Liver (tissue), 8 donors: ENCODE measurements at regions not wholly inside any gene's neighbourhood (a gene's known extent, or its start where the extent isn't known, plus 50 kb on each side); places are given as distances from the start of the nearest gene placed in this dataset.

Source experiments
- DNase-seq: peaks from one replicate; pipeline ENCODE4 v3.0.0-alpha.2; 2017; ENCODE audit warnings: low spot score
- H3K27ac ChIP-seq, 2 donors: one replicate each; pipeline ENCODE4 v1.7.0; 2013; ENCODE audit warnings: inconsistent platforms in 2 of 2, low read length in 2 of 2, control low read depth in 1 of 2, low read depth in 1 of 2, mild to moderate bottlenecking in 1 of 2
- H3K27me3 ChIP-seq, 4 donors: one replicate each; pipeline versions ENCODE4 v1.6.1 to v1.7.0; 2013; ENCODE audit warnings: low read length in 3 of 4, inconsistent platforms in 1 of 4, mild to moderate bottlenecking in 1 of 4, moderate library complexity in 1 of 4; ENCODE audit not compliant: control insufficient read depth in 4 of 4, insufficient read depth in 4 of 4
- H3K36me3 ChIP-seq, 4 donors: one replicate each; pipeline versions ENCODE4 v1.6.1 to v1.7.0; 2013; ENCODE audit warnings: low read length in 3 of 4, mild to moderate bottlenecking in 3 of 4, low read depth in 1 of 4, moderate library complexity in 1 of 4; ENCODE audit not compliant: control insufficient read depth in 4 of 4, insufficient read depth in 3 of 4
- H3K4me1 ChIP-seq, 4 donors: one replicate each; pipeline versions ENCODE4 v1.6.1 to v1.7.0; 2013; ENCODE audit warnings: low read length in 3 of 4, mild to moderate bottlenecking in 3 of 4, moderate library complexity in 1 of 4; ENCODE audit not compliant: control insufficient read depth in 4 of 4, insufficient read depth in 4 of 4
- H3K4me3 ChIP-seq, 3 donors: one replicate each; pipeline versions ENCODE4 v1.6.1 to v1.7.0; 2013; ENCODE audit warnings: low read length in 3 of 3, control low read depth in 1 of 3, low read depth in 1 of 3, mild to moderate bottlenecking in 1 of 3
- H3K9ac ChIP-seq, 2 donors: one replicate each; pipeline ENCODE4 v1.7.0; 2013; ENCODE audit warnings: low read length in 2 of 2, mild to moderate bottlenecking in 2 of 2, moderate library complexity in 2 of 2, control low read depth in 1 of 2, low read depth in 1 of 2
- H3K9me3 ChIP-seq, 4 donors: one replicate each; pipeline versions ENCODE4 v1.6.1 to v1.7.0; 2013; ENCODE audit warnings: low read length in 3 of 4; ENCODE audit not compliant: control insufficient read depth in 4 of 4
- ATF3 ChIP-seq: IDR thresholded peaks from 2 replicates; pipeline ENCODE4 v1.6.1; 2016; ENCODE audit warnings: antibody characterized with exemption
- CTCF ChIP-seq: fragments of 150-350 bp; IDR thresholded peaks from 2 replicates; pipeline ENCODE4 v1.5.1; 2017; ENCODE audit warnings: improper control_type of control experiment, low read depth, low read length; ENCODE audit not compliant: missing input control
- EGR1 ChIP-seq, 2 donors: IDR thresholded peaks; 2 replicates each; pipeline ENCODE4 v1.6.1; 2016 to 2018; ENCODE audit warnings: antibody characterized with exemption in 2 of 2, low read depth in 2 of 2
- FOXA1 ChIP-seq: IDR thresholded peaks from 2 replicates; pipeline ENCODE4 v1.6.1; 2016; ENCODE audit warnings: antibody characterized with exemption
- FOXA2 ChIP-seq: IDR thresholded peaks from 2 replicates; pipeline ENCODE4 v1.6.1; 2016; ENCODE audit warnings: antibody characterized with exemption
- GABPA ChIP-seq, 2 donors: IDR thresholded peaks in 1 of 2; conservative IDR thresholded peaks in 1 of 2; 2 replicates each; pipeline ENCODE4 v1.6.1; 2016; ENCODE audit warnings: antibody characterized with exemption in 2 of 2, mild to moderate bottlenecking in 1 of 2, moderate library complexity in 1 of 2
- HNF4A ChIP-seq, 2 donors: conservative IDR thresholded peaks; 2 replicates each; pipeline ENCODE4 v1.6.1; 2016; ENCODE audit warnings: antibody characterized with exemption in 2 of 2, mild to moderate bottlenecking in 2 of 2
- HNF4G ChIP-seq: IDR thresholded peaks from 2 replicates; pipeline ENCODE4 v1.6.1; 2016; ENCODE audit warnings: antibody characterized with exemption
- JUND ChIP-seq, 2 donors: IDR thresholded peaks; 2 replicates each; pipeline ENCODE4 v1.6.1; 2016; ENCODE audit warnings: antibody characterized with exemption in 2 of 2
- MAX ChIP-seq: IDR thresholded peaks from 2 replicates; pipeline ENCODE4 v1.6.1; 2016; ENCODE audit warnings: antibody characterized with exemption
- RAD21 ChIP-seq, 2 donors: IDR thresholded peaks; 2 replicates each; pipeline ENCODE4 v1.6.1; 2016; ENCODE audit warnings: antibody characterized with exemption in 2 of 2, mild to moderate bottlenecking in 2 of 2
- REST ChIP-seq: IDR thresholded peaks from 2 replicates; pipeline ENCODE4 v1.6.1; 2016; ENCODE audit warnings: antibody characterized with exemption, mild to moderate bottlenecking
- RXRA ChIP-seq, 2 donors: IDR thresholded peaks; 2 replicates each; pipeline ENCODE4 v1.6.1; 2017 to 2018; ENCODE audit warnings: antibody characterized with exemption in 2 of 2, mild to moderate bottlenecking in 1 of 2
- SP1 ChIP-seq: IDR thresholded peaks from 2 replicates; pipeline ENCODE4 v1.6.1; 2018; ENCODE audit warnings: antibody characterized with exemption, mild to moderate bottlenecking
- TAF1 ChIP-seq: conservative IDR thresholded peaks from 2 replicates; pipeline ENCODE4 v1.6.1; 2016; ENCODE audit warnings: antibody characterized with exemption, mild to moderate bottlenecking
- YY1 ChIP-seq: IDR thresholded peaks from 2 replicates; pipeline ENCODE4 v1.6.1; 2016; ENCODE audit warnings: antibody characterized with exemption, mild to moderate bottlenecking
- ZBTB33 ChIP-seq: IDR thresholded peaks from 2 replicates; pipeline ENCODE4 v1.6.1; 2016; ENCODE audit warnings: antibody characterized with exemption
- WGBS: extraction: QIAGEN DNeasy Blood & Tissue Kit; methylation state at CpG from one replicate; pipeline ENCODE4 v1.1.7; 2013; 5-methylcytosine and 5-hydroxymethylcytosine counted together
- donor health status: healthy.
- donor health status: healthy.
- donor health status: healthy.
- donor health status: healthy.
- donor health status: healthy.

GRCh38 chr2:3962719-3963118 is 259.3 kb downstream of the DCDC2C start:
- no peak overlapping the region for H3K9ac ChIP-seq
- WGBS, result 69% methylated on average over 5 of the region's 5 CpGs
- no peak overlapping the region for H3K4me3 ChIP-seq
- H3K27me3 ChIP-seq, result peaks cover 0 to 4% (median 0%) of the 10 kb centered on the region in 4 donors
- H3K36me3 ChIP-seq, result no peaks in the 10 kb centered on the region
- no peaks in the 10 kb centered on the region for H3K9me3 ChIP-seq
- H3K27ac ChIP-seq, result no peak overlapping the region
- DNase-seq, result no peak
- H3K4me1 ChIP-seq, result no peaks in the 10 kb centered on the region
- no peak for TF ChIP-seq ATF3
- TF ChIP-seq HNF4G, result no peak
- TF ChIP-seq RAD21 (IDR thresholded peaks at IDR 0.05), result no peak
- TF ChIP-seq JUND (IDR thresholded peaks at IDR 0.05), result no peak
- TF ChIP-seq FOXA1, result no peak
- no peak for TF ChIP-seq RXRA (IDR thresholded peaks at IDR 0.05)
- TF ChIP-seq MAX, result no peak
- no peak for TF ChIP-seq GABPA (IDR thresholded peaks at IDR 0.05 in 1 of 2, conservative IDR thresholded peaks at IDR 0.05 in 1 of 2)
- TF ChIP-seq REST, result no peak
- TF ChIP-seq SP1, result no peak
- TF ChIP-seq ZBTB33, result no peak
- TF ChIP-seq CTCF, result no peak
- no peak for TF ChIP-seq YY1
- no peak for TF ChIP-seq TAF1
- no peak for TF ChIP-seq FOXA2

- no peaks in the 10 kb centered on the region for H3K4me1 ChIP-seq
- no peak overlapping the region for H3K27ac ChIP-seq
- WGBS, result 74% methylated on average over 10 of the region's 10 CpGs
- no peaks in the 10 kb centered on the region for H3K36me3 ChIP-seq
- no peak overlapping the region for H3K4me3 ChIP-seq
- peaks cover 0 to 4% (median 0%) of the 10 kb centered on the region in 4 donors for H3K27me3 ChIP-seq
- no peaks in the 10 kb centered on the region for H3K9me3 ChIP-seq
- H3K9ac ChIP-seq, result no peak overlapping the region
- DNase-seq, result no peak
- TF ChIP-seq RAD21 (IDR thresholded peaks at IDR 0.05), result no peak
- TF ChIP-seq YY1, result no peak
- TF ChIP-seq FOXA2, result no peak
- no peak for TF ChIP-seq REST
- no peak for TF ChIP-seq HNF4A (conservative IDR thresholded peaks at IDR 0.05)
- no peak for TF ChIP-seq MAX
- no peak for TF ChIP-seq ZBTB33
- no peak for TF ChIP-seq EGR1 (IDR thresholded peaks at IDR 0.05; ENCODE audit: low read depth in 2 of 2)
Observed at GRCh38 chr2:3965211-3965610, 261.8 kb downstream of the DCDC2C start.
